Suprapubic skin (tissue), 4 donors: ENCODE measurements at regions not wholly inside any gene's neighbourhood (a gene's known extent, or its start where the extent isn't known, plus 50 kb on each side); places are given as distances from the start of the nearest gene placed in this dataset.

ENCODE experiments used
- EP300 ChIP-seq: sonication (generic); formaldehyde crosslinking; IDR thresholded peaks from one replicate; pipeline ENCODE4 v1.6.1; 2017; ENCODE audit warnings: antibody characterized with exemption
- POLR2A ChIP-seq, 2 donors: fragments of 450-650 bp; IDR thresholded peaks; one replicate each; pipeline ENCODE4 v1.6.1; 2017; ENCODE audit warnings: antibody characterized with exemption in 2 of 2, mild to moderate bottlenecking in 2 of 2, moderate library complexity in 2 of 2
- POLR2AphosphoS5 ChIP-seq, 3 donors: sonication (generic); formaldehyde crosslinking; IDR thresholded peaks; one replicate each; pipeline ENCODE4 v1.6.1; 2017; ENCODE audit warnings: antibody characterized with exemption in 3 of 3
- TF ChIP-seq, protein P1 (sequence below), 2 donors: fragments of 200-600 bp in 1 of 2; fragments of 450-650 bp in 1 of 2; sonication (generic) in 1 of 2; IDR thresholded peaks; one replicate each; pipeline ENCODE4 v1.5.1; 2016 to 2019; ENCODE audit warnings: antibody characterized with exemption in 2 of 2, mild to moderate bottlenecking in 1 of 2, moderate library complexity in 1 of 2

DNA sequence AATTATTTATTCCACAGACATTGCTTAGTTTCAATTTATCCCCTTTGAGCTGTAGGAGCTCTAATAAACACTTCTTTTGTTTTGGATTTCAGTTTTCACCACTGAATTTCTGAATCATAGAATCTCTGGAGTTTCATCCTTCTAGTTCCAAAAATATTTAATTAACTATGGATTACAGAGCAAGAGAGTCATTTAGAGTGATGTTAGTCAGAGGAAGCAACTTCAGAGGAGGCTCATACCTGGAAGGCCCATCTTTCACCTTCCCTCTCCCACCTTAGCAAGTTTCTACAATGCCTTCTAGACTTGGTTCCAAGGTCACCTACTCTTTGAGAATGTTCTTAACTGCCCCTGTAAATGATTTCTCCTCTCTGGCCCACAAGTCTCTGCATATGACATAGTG, 353.2 kb downstream of the SPRY2 start:
- TF ChIP-seq, protein P1, sequence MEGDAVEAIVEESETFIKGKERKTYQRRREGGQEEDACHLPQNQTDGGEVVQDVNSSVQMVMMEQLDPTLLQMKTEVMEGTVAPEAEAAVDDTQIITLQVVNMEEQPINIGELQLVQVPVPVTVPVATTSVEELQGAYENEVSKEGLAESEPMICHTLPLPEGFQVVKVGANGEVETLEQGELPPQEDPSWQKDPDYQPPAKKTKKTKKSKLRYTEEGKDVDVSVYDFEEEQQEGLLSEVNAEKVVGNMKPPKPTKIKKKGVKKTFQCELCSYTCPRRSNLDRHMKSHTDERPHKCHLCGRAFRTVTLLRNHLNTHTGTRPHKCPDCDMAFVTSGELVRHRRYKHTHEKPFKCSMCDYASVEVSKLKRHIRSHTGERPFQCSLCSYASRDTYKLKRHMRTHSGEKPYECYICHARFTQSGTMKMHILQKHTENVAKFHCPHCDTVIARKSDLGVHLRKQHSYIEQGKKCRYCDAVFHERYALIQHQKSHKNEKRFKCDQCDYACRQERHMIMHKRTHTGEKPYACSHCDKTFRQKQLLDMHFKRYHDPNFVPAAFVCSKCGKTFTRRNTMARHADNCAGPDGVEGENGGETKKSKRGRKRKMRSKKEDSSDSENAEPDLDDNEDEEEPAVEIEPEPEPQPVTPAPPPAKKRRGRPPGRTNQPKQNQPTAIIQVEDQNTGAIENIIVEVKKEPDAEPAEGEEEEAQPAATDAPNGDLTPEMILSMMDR (IDR thresholded peaks at IDR 0.05), result no peak
- TF ChIP-seq POLR2A (IDR thresholded peaks at IDR 0.05), result no peak
- no peak for TF ChIP-seq EP300
- TF ChIP-seq POLR2AphosphoS5 (IDR thresholded peaks at IDR 0.05), result no peak
